ENCODE measurements at regions not wholly inside any gene's neighbourhood (a gene's known extent, or its start where the extent isn't known, plus 50 kb on each side); places are given as distances from the start of the nearest gene placed in this dataset.

DNA sequence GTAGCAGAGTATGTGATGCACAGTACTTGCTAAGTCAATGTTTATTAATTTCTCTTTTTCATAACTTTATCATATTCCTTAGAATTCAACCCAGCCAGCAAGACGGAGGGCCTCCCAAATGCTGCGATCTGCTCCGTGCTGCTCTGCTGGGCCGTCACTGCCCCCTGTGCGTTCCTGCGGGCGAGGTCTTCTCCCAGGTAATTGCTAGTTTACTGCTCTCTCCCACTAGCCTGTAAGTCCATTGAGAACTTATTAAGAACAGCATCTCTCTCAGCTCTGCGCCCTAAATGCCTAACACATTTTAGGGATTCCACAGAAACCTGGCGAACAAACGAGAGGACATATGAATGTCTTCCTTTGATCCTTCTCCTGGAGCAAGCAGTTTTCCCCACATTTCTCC is 153.6 kb upstream of the ARHGAP28 start:
- TF ChIP-seq EP300 (conservative IDR thresholded peaks at IDR 0.05; ENCODE audit: poor library complexity, severe bottlenecking) (no peak), MXI1 (conservative IDR thresholded peaks at IDR 0.05; ENCODE audit: poor library complexity, severe bottlenecking) (no peak), REST (IDR thresholded peaks at IDR 0.05; ENCODE audit: borderline replicate concordance) (no peak), SMC3 (conservative IDR thresholded peaks at IDR 0.05; ENCODE audit: poor library complexity) (no peak), POLR2AphosphoS5 (IDR thresholded peaks at IDR 0.05) (no peak), TAF1 (IDR thresholded peaks at IDR 0.05; ENCODE audit: low read depth) (no peak), RAD21 (conservative IDR thresholded peaks at IDR 0.05) (no peak), EZH2 (IDR thresholded peaks at IDR 0.05; ENCODE audit: borderline replicate concordance, insufficient read depth, low read length, poor library complexity, severe bottlenecking) (no peak)
- TF ChIP-seq, protein P1, sequence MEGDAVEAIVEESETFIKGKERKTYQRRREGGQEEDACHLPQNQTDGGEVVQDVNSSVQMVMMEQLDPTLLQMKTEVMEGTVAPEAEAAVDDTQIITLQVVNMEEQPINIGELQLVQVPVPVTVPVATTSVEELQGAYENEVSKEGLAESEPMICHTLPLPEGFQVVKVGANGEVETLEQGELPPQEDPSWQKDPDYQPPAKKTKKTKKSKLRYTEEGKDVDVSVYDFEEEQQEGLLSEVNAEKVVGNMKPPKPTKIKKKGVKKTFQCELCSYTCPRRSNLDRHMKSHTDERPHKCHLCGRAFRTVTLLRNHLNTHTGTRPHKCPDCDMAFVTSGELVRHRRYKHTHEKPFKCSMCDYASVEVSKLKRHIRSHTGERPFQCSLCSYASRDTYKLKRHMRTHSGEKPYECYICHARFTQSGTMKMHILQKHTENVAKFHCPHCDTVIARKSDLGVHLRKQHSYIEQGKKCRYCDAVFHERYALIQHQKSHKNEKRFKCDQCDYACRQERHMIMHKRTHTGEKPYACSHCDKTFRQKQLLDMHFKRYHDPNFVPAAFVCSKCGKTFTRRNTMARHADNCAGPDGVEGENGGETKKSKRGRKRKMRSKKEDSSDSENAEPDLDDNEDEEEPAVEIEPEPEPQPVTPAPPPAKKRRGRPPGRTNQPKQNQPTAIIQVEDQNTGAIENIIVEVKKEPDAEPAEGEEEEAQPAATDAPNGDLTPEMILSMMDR (IDR thresholded peaks at IDR 0.05; ENCODE audit: poor library complexity, severe bottlenecking), result no peak
- no peak overlapping the region for H3K4me3 ChIP-seq (ENCODE audit: low read length)
- no peak overlapping the region for H2AFZ ChIP-seq (ENCODE audit: low read depth, low read length)
- no peak overlapping the region for H3K27ac ChIP-seq (ENCODE audit: low read length)
- no peaks in the 10 kb centered on the region for H3K9me3 ChIP-seq (ENCODE audit: low read length)
- H3K27me3 ChIP-seq (ENCODE audit: insufficient read depth, low read depth, low read length), result no peaks in the 10 kb centered on the region
- no peaks in the 10 kb centered on the region for H3F3A ChIP-seq (ENCODE audit: insufficient read depth, low read length, poor library complexity, severe bottlenecking)
- H3K9me2 ChIP-seq (ENCODE audit: insufficient read depth, low read length), result no peaks in the 10 kb centered on the region
- H3K79me2 ChIP-seq (replicated peaks; ENCODE audit: insufficient read depth, low read length), result no peaks in the 10 kb centered on the region
- H3K36me3 ChIP-seq (ENCODE audit: insufficient read depth, low read length), result no peaks in the 10 kb centered on the region
- no peak overlapping the region for H3K4me2 ChIP-seq (ENCODE audit: low read length)
- no peak overlapping the region for H3K9ac ChIP-seq (ENCODE audit: low read length)
- H4K20me1 ChIP-seq (ENCODE audit: insufficient read depth), result no peaks in the 10 kb centered on the region

GRCh38 chr18:6576718-6577375 is 152.7 kb upstream of the ARHGAP28 start:
- H3K27ac ChIP-seq (ENCODE audit: low read length), result no peak overlapping the region
- H4K20me1 ChIP-seq (ENCODE audit: insufficient read depth), result no peaks in the 10 kb centered on the region
- no peaks in the 10 kb centered on the region for H3K79me2 ChIP-seq (replicated peaks; ENCODE audit: insufficient read depth, low read length)
- TF ChIP-seq, protein P1 (IDR thresholded peaks at IDR 0.05; ENCODE audit: poor library complexity, severe bottlenecking), result no peak
- TF ChIP-seq SMC3 (conservative IDR thresholded peaks at IDR 0.05; ENCODE audit: poor library complexity) (no peak), POLR2AphosphoS5 (IDR thresholded peaks at IDR 0.05) (no peak), EP300 (conservative IDR thresholded peaks at IDR 0.05; ENCODE audit: poor library complexity, severe bottlenecking) (no peak), REST (IDR thresholded peaks at IDR 0.05; ENCODE audit: borderline replicate concordance) (no peak), EZH2 (IDR thresholded peaks at IDR 0.05; ENCODE audit: borderline replicate concordance, insufficient read depth, low read length, poor library complexity, severe bottlenecking) (no peak), RAD21 (conservative IDR thresholded peaks at IDR 0.05) (no peak), TAF1 (IDR thresholded peaks at IDR 0.05; ENCODE audit: low read depth) (no peak), MXI1 (conservative IDR thresholded peaks at IDR 0.05; ENCODE audit: poor library complexity, severe bottlenecking) (no peak)
- no peaks in the 10 kb centered on the region for H3K9me3 ChIP-seq (ENCODE audit: low read length)
- H3K9ac ChIP-seq (ENCODE audit: low read length), result no peak overlapping the region
- H3F3A ChIP-seq (ENCODE audit: insufficient read depth, low read length, poor library complexity, severe bottlenecking), result no peaks in the 10 kb centered on the region
- no peaks in the 10 kb centered on the region for H3K36me3 ChIP-seq (ENCODE audit: insufficient read depth, low read length)
- H2AFZ ChIP-seq (ENCODE audit: low read depth, low read length), result no peak overlapping the region
- no peaks in the 10 kb centered on the region for H3K27me3 ChIP-seq (ENCODE audit: insufficient read depth, low read depth, low read length)
- no peak overlapping the region for H3K4me3 ChIP-seq (ENCODE audit: low read length)
- H3K4me2 ChIP-seq (ENCODE audit: low read length), result no peak overlapping the region
- no peaks in the 10 kb centered on the region for H3K9me2 ChIP-seq (ENCODE audit: insufficient read depth, low read length)

All from neural cell (in vitro differentiated cells).